Activated naive CD4-positive, alpha-beta T cell treated with anti-CD3 and anti-CD28 coated beads for 36 hours (primary cell): ENCODE measurements at regions not wholly inside any gene's neighbourhood (a gene's known extent, or its start where the extent isn't known, plus 50 kb on each side); places are given as distances from the start of the nearest gene placed in this dataset.

ENCODE experiments used
- CTCF ChIA-PET: fragments of 350-600 bp; sonication (Branson Sonifier 250); formaldehyde crosslinking; loops from one replicate; lab custom pipeline; 2021; ENCODE audit warnings: antibody characterized with exemption; lab: Charles Lee
- DNase-seq: peaks from one replicate; pipeline ENCODE4 v3.0.0-alpha.2; 2020
- H3K27ac Mint-ChIP-seq: one replicate; pipeline ENCODE4 v1.8.0; 2021; ENCODE audit warnings: mild to moderate bottlenecking, mixed read lengths
- H3K27me3 Mint-ChIP-seq: one replicate; pipeline ENCODE4 v1.8.0; 2021; ENCODE audit warnings: low read depth, mixed read lengths
- H3K36me3 Mint-ChIP-seq: one replicate; pipeline ENCODE4 v1.8.0; 2021; ENCODE audit warnings: low read depth, mixed read lengths
- H3K4me1 Mint-ChIP-seq: one replicate; pipeline ENCODE4 v1.8.0; 2021; ENCODE audit warnings: low read depth, mixed read lengths
- H3K4me3 Mint-ChIP-seq: one replicate; pipeline ENCODE4 v1.8.0; 2021; ENCODE audit warnings: mild to moderate bottlenecking, moderate library complexity, mixed read lengths
- H3K9me3 Mint-ChIP-seq: one replicate; pipeline ENCODE4 v1.8.0; 2021; ENCODE audit warnings: mixed read lengths
- intact Hi-C: fragments of 100-400 bp; cut with micrococcal nuclease; formaldehyde crosslinking; loops from one replicate; pipeline ENCODE4 v1.15.1; 2023

DNA sequence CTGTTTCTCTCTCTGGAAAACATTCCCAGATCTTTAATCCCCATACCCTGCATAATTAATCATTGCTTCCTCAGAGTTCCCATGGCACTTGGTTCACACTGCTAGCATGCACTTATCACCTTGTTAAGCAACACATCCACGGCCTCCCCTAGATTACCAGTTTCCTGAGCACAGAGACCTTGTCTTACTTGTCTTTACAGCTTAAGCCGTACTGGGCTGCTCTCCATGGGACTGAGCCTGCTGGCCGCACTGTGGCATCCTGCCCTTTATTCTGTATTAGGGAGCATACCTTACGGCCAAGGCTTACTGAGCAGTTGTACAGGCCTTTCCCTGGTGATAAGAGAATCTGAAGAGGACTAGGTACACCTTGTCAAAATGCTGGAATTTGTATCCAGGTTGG, 190.2 kb downstream of the REEP3 start:
- Mint-ChIP-seq H3K27me3 (no peaks in the 10 kb centered on the region), H3K9me3 (no peaks in the 10 kb centered on the region), H3K27ac (no peak overlapping the region), H3K4me3 (no peak overlapping the region), H3K36me3 (no peaks in the 10 kb centered on the region), H3K4me1 (peaks cover 20% of the 10 kb centered on the region)
- CTCF ChIA-PET, result interaction anchor here (1.1 to 1.9 kb wide), 3 partner anchors 9 to 545 kb away, joined by 3 to 13 read pairs (median 7); no protein-coding TSS in a partner anchor
- intact Hi-C loops, result no loop called here
- no peak for DNase-seq

- no peak overlapping the region for H3K27ac Mint-ChIP-seq
- H3K27me3 Mint-ChIP-seq, result no peaks in the 10 kb centered on the region
- H3K4me1 Mint-ChIP-seq, result peaks cover 16% of the 10 kb centered on the region
- H3K4me3 Mint-ChIP-seq, result no peak overlapping the region
- H3K9me3 Mint-ChIP-seq, result no peaks in the 10 kb centered on the region
- DNase-seq, result no peak
- intact Hi-C loops, result no loop called here
- no peaks in the 10 kb centered on the region for H3K36me3 Mint-ChIP-seq
- CTCF ChIA-PET, result interaction anchor here (1.2 to 1.9 kb wide), 3 partner anchors 8 to 545 kb away, joined by 3 to 13 read pairs (median 7); no protein-coding TSS in a partner anchor
These were observed 190.9 kb downstream of the REEP3 start for GRCh38 chr10:63711867-63712716.

DNA sequence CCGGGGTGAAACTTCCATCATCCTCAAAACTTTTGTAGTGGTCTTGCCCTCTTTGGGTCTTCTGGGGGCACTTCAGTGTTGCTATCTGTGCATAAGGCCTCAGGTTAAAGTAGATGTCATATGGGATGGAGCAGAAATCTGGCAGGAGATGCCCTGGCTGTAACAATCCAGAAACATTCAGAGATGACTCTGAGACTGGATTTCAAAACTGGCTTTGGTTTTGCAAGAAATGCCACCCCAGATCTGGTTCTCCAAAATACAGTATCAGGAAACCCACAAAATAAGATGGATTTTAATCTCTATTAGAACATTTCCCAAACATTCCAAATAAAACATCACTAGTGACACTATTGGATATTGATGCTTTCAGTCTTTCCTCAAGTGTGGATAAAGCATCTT, 191.5 kb downstream of the REEP3 start:
- H3K9me3 Mint-ChIP-seq, result no peaks in the 10 kb centered on the region
- CTCF ChIA-PET, result interaction anchor here (0.5 to 1.2 kb wide), 3 partner anchors 82 to 896 kb away, joined by 3 to 5 read pairs (median 3); no protein-coding TSS in a partner anchor
- H3K27me3 Mint-ChIP-seq, result no peaks in the 10 kb centered on the region
- no peak for DNase-seq
- H3K36me3 Mint-ChIP-seq, result no peaks in the 10 kb centered on the region
- no peak overlapping the region for H3K4me3 Mint-ChIP-seq
- intact Hi-C loops, result no loop called here
- no peak overlapping the region for H3K27ac Mint-ChIP-seq
- peaks cover 9% of the 10 kb centered on the region for H3K4me1 Mint-ChIP-seq

GRCh38 chr10:63713191-63714144, 192.3 kb downstream of the REEP3 start:
- CTCF ChIA-PET, result interaction anchor here (0.5 to 1.2 kb wide), 4 partner anchors 9 to 896 kb away, joined by 3 to 5 read pairs (median 3); no protein-coding TSS in a partner anchor
- H3K27me3 Mint-ChIP-seq, result no peaks in the 10 kb centered on the region

GRCh38 chr10:63716016-63716580, 194.9 kb downstream of the REEP3 start:
- Mint-ChIP-seq H3K27ac (no peak overlapping the region), H3K4me1 (peaks cover 10% of the 10 kb centered on the region), H3K4me3 (no peak overlapping the region), H3K9me3 (no peaks in the 10 kb centered on the region), H3K36me3 (no peaks in the 10 kb centered on the region), H3K27me3 (peaks cover 2% of the 10 kb centered on the region)
- intact Hi-C loops, result no loop called here
- CTCF ChIA-PET, result interaction anchor here (0.6 to 8.8 kb wide), 5 partner anchors 27 to 549 kb away, joined by 4 to 205 read pairs (median 8); no protein-coding TSS in a partner anchor
- no peak for DNase-seq

More at GRCh38 chr10:63713191-63714144, 192.3 kb downstream of the REEP3 start:
- H3K36me3 Mint-ChIP-seq, result no peaks in the 10 kb centered on the region
- no peak for DNase-seq
- intact Hi-C loops, result no loop called here
- peaks cover 5% of the 10 kb centered on the region for H3K4me1 Mint-ChIP-seq
- no peak overlapping the region for H3K4me3 Mint-ChIP-seq
- H3K9me3 Mint-ChIP-seq, result no peaks in the 10 kb centered on the region
- no peak overlapping the region for H3K27ac Mint-ChIP-seq

DNA sequence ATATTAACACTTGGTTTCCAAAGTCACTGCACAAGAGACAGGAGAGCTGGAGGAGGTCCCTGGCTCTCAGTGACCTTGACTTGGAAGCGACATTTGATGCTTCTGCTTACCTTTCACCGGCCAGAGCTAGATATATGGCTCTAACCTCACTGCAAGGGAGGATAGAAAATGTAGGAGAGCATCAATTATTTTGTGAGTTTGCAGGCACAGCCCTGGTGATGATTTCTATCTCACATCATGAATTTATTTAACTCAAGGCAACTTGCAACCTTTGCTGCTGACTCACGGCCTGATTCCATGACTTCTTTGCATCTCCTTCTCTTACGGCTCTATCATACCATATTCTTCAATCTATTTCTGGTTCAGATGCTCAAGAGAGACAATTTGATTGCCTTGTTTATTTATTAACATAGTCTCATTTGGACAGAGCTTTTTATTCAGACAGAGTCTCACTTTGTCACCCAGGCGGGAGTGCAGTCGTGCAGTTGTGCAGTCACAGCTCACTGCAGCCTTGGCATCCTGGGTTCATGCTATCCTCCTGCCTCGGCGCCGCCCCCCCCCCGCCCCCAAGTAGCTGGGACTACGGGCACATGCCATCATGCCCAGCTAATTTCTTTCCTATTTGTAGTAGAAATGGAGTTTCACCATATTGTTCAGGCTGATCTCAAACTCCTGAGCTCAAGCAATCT, 196.0 kb downstream of the REEP3 start:
- no peak overlapping the region for H3K4me3 Mint-ChIP-seq
- H3K27ac Mint-ChIP-seq, result no peak overlapping the region
- H3K36me3 Mint-ChIP-seq, result no peaks in the 10 kb centered on the region
- CTCF ChIA-PET, result interaction anchor here (0.6 to 8.8 kb wide), 5 partner anchors 10 to 848 kb away, joined by 3 to 205 read pairs (median 6); no protein-coding TSS in a partner anchor
- no peak for DNase-seq
- H3K27me3 Mint-ChIP-seq, result peaks cover 2% of the 10 kb centered on the region
- H3K4me1 Mint-ChIP-seq, result peaks cover 10% of the 10 kb centered on the region
- no peaks in the 10 kb centered on the region for H3K9me3 Mint-ChIP-seq
- intact Hi-C loops, result no loop called here

DNA sequence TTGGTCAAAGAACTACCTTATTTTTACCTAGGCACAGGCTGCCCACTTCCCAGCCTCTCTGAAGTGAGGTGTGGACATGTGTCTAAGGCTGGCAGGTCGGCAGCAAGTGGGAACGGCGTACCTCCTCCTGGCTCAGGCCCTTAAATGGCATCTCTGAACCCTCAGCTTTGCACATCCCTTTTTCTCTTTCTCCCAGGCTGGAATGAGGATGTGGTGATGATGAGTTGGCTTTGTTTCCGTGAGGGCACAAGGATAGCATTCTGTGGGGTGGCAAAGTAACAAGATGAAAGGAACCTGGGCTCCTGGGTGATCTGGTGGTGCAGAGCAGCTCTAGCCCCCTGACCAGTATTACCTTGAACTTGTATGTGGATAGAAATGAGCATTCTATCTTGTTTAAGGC, 196.8 kb downstream of the REEP3 start:
- H3K9me3 Mint-ChIP-seq, result no peaks in the 10 kb centered on the region
- CTCF ChIA-PET, result interaction anchor here (1.2 to 8.8 kb wide), 8 partner anchors 11 to 609 kb away, joined by 3 to 205 read pairs (median 6); no protein-coding TSS in a partner anchor
- peaks cover 2% of the 10 kb centered on the region for H3K27me3 Mint-ChIP-seq

DNA sequence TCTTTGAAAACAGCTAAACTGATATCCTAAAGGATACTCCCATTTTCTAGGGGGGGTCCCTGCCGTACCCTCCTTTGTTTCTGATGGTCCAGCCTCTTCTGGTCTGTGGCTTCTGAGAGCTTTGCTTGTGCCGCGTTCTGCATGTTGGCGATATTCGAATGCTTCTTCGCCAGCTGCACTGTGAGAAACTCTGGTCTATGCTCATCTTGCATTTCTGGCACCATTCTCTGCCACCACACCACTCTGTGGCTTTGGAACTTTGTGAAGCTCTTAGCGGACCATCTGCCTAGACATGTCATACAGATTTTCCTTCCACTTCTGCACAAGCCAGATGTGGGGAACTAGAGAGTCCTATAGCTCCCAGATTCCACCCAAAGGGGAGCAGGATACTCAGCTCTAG, 197.2 kb downstream of the REEP3 start:
- DNase-seq, result no peak
- CTCF ChIA-PET, result interaction anchor here (1.2 to 8.8 kb wide), 9 partner anchors 11 to 609 kb away, joined by 3 to 205 read pairs (median 5); no protein-coding TSS in a partner anchor
- Mint-ChIP-seq H3K27ac (no peak overlapping the region), H3K4me1 (peaks cover 10% of the 10 kb centered on the region), H3K9me3 (no peaks in the 10 kb centered on the region), H3K36me3 (no peaks in the 10 kb centered on the region), H3K27me3 (peaks cover 2% of the 10 kb centered on the region), H3K4me3 (no peak overlapping the region)
- intact Hi-C loops, result no loop called here

More for the DNA sequence above, 196.8 kb downstream of the REEP3 start:
- H3K4me3 Mint-ChIP-seq, result no peak overlapping the region
- DNase-seq, result no peak
- no peaks in the 10 kb centered on the region for H3K36me3 Mint-ChIP-seq
- peaks cover 10% of the 10 kb centered on the region for H3K4me1 Mint-ChIP-seq
- intact Hi-C loops, result no loop called here
- H3K27ac Mint-ChIP-seq, result no peak overlapping the region

GRCh38 chr10:63719226-63719856, 198.1 kb downstream of the REEP3 start:
- no peak for DNase-seq
- intact Hi-C loops, result no loop called here
- Mint-ChIP-seq H3K4me1 (peaks cover 10% of the 10 kb centered on the region), H3K27ac (no peak overlapping the region), H3K9me3 (no peaks in the 10 kb centered on the region), H3K4me3 (no peak overlapping the region), H3K36me3 (no peaks in the 10 kb centered on the region), H3K27me3 (peaks cover 2% of the 10 kb centered on the region)
- CTCF ChIA-PET, result interaction anchor here (0.6 to 8.8 kb wide), 48 partner anchors 8 to 1126 kb away, joined by 3 to 205 read pairs (median 4); no protein-coding TSS in a partner anchor

GRCh38 chr10:63720072-63720537, 198.9 kb downstream of the REEP3 start:
- intact Hi-C loops, result loop anchor here (1.0 to 5.0 kb wide), 7 partner anchors 49 to 1128 kb away; partner anchors contain the start of gene REEP3
- Mint-ChIP-seq H3K36me3 (no peaks in the 10 kb centered on the region), H3K27me3 (peaks cover 4% of the 10 kb centered on the region), H3K4me3 (no peak overlapping the region), H3K27ac (no peak overlapping the region), H3K4me1 (peaks cover 10% of the 10 kb centered on the region), H3K9me3 (no peaks in the 10 kb centered on the region)
- CTCF ChIA-PET, result interaction anchor here (0.6 to 8.8 kb wide), 62 partner anchors 8 to 1127 kb away, joined by 3 to 205 read pairs (median 4); no protein-coding TSS in a partner anchor
- peak; percentile 67 for DNase-seq
